Activated CD4-positive, alpha-beta T cell treated with anti-CD3 and anti-CD28 coated beads for 24 hours (primary cell): ENCODE measurements at regions not wholly inside any gene's neighbourhood (a gene's known extent, or its start where the extent isn't known, plus 50 kb on each side); places are given as distances from the start of the nearest gene placed in this dataset.
"Not testable (repeated sequence)": the region's sequence is repeated elsewhere in the genome, so short reads cannot be mapped to it uniquely, and the experiment has no call there.

Source experiments
- DNase-seq, 2 donors: peaks; one replicate each; pipeline ENCODE4 v3.0.0-alpha.2; 2020; ENCODE audit warnings: low read depth in 2 of 2

DNA sequence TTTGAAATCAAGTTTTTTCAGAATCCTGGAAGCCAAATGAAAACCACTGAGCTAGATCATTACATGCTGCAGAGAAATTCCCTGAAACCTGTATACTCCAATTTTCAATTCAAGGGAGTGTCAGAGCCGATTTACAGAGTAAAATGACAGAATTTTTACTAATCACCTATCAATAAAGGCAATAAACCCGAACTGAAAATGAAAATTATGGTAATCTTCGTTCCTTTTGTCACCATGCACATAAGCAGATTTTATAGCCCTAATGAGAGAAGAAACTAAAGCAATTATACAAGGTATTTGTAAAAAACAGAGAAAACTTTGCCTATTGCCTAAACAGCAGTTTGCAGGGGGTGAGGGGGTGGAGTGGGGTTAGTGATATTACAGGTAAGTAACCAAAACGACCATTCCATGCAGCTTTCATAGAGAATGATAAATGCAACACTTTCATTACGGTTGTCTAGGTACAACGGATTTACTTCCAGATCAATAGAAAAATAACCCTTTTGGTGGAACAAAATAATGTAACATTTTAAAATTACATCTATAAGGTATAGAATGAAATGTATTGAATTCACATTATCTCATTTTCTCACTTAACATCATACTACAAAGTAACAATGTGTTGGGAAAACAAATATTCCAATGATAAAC is 115.2 kb upstream of the BEND6 start:
- no peak for DNase-seq

DNA sequence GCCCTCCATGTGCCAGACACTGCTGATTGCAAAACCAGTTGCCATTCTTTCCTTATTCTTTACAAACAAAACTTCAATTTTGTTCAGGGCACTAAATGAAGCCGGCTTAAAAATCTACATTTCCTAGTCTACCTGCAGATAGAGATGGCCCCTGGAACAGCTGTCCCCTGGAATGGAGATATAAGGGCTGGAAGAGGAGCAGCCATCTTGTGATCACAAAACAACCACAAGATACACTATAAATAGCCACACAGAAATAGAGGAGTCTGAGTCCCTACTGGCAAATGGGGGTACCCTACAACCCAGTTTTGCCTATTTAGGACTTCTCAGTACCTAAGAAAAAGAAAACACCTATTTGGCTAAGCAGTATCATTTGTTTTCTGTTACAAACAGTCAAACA is 115.9 kb upstream of the BEND6 start:
- DNase-seq: no peak

DNA sequence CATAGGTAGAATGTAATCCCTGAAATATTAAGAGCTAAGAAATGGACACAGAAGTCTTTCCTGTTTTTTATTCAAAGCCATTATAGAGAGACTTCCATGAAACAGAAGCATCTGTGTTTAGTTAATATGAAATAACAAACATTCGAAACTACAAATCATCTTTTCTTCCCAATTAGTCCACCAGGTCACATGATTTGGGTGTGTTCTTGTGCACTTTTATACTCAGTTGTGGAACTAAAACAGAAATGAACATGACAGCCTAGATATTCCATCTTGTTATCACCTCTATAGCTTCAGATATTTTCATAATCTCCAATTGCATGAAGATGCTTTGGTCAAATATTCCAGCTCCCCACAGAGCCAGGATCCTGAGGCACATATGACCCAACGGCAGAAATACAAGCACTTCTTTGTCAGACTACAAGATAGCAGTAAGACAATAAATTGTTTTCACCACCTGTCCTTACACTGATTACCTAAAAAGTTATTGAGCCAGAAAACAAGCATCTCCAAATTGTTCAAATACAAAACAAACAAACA is 116.8 kb upstream of the BEND6 start:
- no peak for DNase-seq

DNA sequence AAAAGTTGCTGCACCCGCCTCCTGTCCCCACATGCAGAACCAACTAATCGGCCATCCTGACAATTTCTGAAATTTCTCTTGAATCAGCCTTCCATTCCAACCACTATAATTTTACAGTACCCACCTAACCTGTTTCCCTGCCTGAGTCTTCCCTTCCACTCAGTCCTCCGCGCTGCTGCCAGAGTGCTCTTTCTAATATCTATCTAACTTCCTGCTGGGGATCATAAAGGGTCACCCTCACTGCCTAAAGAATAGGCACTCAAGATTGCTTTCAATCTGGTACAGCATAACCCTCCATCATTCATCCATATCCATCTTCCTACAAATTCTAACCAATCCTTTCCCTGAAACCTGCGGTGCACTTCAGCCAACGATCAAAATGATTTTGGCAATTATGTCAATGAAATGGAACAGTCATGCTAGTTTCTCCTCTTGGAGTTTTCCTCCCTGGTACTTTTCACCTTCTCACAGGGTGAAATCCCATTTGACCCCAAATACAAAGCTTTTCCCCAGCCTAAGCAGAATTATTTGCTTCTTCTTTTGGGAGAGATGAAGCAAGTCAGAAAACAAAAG is 117.5 kb upstream of the BEND6 start:
- no peak for DNase-seq

- no peak for DNase-seq
These were observed 119.3 kb upstream of the BEND6 start for GRCh38 chr6:56835612-56836011.

- DNase-seq: no peak
These were observed 121.0 kb upstream of the BEND6 start for GRCh38 chr6:56833873-56834272.

DNA sequence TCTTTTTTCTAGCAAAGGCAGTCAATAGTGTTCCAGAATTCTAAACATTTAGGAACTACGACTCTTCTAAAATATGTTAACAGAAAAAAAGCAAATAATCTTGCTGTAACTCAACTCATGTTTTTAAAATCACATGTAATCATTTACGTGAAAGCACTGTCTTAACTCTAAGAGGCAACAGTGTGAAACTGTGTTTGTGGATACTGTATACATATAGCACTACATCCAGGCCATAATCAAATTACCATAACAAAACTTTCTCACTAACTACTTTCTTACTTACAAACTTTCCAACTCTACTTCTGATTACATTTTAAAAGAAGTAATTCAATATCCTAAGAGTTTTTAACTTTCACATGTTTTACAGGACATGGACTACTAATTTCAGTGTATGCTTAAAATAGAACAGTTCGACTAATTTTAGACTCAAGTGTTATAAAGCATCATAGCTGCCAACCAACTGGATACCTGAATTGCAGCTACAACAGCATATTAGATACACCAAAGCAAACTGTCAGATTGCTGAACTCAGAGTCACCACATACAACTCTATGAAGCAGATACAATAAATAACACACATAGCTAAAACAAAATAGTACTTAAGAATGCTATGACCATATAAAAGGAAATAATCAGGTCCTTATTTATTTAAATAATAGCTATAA is 121.6 kb upstream of the BEND6 start:
- no peak for DNase-seq

GRCh38 chr6:56832225-56832624 is 122.7 kb upstream of the BEND6 start:
- no peak for DNase-seq

- no peak for DNase-seq
These were observed 123.6 kb upstream of the BEND6 start for GRCh38 chr6:56831334-56831733.

- no peak for DNase-seq
These were observed 126.8 kb upstream of the BEND6 start for GRCh38 chr6:56827908-56828649.

GRCh38 chr6:56824431-56824830 is 130.5 kb upstream of the BEND6 start:
- DNase-seq: not testable (repeated sequence)

- no peak for DNase-seq
These were observed 133.9 kb upstream of the BEND6 start for GRCh38 chr6:56821005-56821432.

DNA sequence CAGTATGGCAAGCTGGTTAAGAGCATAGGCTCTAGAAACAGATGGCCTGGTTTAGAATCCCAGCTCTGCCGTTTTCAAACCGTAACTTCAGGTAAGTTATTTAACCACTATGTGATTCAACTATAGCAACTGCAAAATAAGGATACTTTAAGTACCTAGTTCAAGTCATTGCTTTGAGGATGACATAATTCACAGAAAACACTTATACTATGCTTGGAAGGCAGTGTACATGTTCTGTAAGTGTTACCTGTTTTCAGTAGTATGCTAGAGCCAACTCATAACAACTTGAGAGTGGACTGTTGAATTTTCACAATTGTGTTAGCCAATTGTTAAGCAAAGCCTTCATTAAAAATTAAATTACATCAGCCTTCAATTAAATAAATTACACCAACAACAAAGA is 134.8 kb upstream of the BEND6 start:
- no peak for DNase-seq

DNA sequence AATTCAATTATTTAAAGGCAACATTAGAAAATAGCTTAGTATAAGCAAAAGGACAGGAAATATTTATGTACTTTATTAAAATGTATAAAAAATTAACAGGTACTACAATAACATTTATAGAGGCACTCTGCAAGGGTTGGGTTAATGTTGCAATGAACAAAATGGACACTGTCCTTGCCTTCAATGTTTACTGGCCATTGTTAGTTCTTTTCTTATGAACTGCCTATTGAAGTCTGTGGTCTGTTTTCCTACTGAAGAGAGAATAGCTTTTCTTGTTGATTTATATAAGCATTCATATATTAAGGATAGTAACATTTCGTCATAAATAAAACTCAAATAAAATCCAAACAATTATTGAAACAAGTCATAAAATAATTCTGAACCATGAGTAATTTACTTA is 135.3 kb upstream of the BEND6 start:
- no peak for DNase-seq

DNA sequence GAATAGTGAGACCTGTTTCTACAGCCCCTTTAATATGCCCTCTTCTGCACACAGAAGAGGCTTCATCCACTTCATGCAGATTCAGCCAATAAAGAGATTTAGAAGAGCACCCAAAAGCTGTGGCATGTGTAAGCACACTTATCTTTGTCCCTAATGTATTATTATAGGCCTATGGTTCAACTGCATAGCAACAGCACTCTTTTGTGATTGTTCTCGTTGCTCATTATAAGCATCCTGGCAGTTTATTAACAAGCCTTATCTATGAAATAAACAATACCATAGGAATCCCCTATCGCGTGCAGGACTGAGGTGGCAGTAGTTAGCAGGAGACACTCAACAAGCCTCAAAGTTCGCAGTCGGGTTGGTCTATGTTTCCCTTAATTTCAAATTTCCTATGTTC is 138.5 kb upstream of the BEND6 start:
- no peak for DNase-seq

DNA sequence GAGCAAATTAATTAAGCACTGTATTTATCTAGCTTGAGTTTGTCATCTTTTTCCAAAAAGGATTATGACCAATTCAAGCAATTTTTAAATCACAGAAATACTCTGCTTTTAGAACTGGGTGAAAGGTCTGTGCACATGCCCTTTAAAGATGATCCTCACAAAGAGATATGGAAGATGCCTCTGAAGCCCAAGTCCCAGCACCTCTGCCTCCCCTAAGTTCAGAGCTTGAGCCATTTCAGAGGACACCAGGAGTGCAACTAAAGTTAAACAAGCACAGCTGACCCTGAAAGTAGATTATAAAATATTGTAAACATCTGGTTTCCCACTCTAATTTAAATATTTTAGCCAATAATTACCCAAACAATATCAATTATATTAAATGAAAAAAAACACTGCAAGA is 139.5 kb upstream of the BEND6 start:
- no peak for DNase-seq

GRCh38 chr6:56814802-56815201 is 140.1 kb upstream of the BEND6 start:
- no peak for DNase-seq

DNA sequence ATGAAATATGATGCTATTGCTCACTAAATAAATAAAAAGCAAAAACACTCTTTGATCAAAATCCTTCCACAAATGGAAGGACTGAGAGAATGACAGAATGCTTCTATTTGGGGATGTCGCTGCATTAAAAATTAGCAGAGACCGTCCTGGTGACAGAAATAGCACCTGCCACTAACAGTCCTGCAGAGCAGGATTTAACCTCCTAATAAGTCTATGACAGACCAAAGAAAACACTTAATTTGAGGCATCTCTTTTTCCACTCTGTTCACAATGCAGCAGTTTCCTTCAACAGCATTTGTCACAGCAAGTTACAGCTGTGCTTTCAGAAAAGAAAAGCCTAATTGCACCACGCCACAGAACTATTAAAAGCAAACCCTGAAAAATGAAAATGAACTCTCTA is 140.6 kb upstream of the BEND6 start:
- no peak for DNase-seq

DNA sequence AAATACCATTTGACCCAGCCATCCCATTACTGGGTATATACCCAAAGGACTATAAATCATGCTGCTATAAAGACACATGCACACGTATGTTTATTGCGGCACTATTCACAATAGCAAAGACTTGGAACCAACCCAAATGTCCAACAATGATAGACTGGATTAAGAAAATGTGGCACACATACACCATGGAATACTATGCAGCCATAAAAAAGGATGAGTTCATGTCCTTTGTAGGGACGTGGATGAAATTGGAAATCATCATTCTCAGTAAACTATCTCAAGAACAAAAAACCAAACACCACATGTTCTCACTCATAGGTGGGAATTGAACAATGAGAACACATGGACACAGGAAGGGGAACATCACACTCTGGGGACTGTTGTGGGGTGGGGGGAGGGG is 142.1 kb upstream of the BEND6 start:
- not testable (repeated sequence) for DNase-seq

- no peak for DNase-seq
These were observed 146.0 kb upstream of the BEND6 start for GRCh38 chr6:56808871-56809359.

DNA sequence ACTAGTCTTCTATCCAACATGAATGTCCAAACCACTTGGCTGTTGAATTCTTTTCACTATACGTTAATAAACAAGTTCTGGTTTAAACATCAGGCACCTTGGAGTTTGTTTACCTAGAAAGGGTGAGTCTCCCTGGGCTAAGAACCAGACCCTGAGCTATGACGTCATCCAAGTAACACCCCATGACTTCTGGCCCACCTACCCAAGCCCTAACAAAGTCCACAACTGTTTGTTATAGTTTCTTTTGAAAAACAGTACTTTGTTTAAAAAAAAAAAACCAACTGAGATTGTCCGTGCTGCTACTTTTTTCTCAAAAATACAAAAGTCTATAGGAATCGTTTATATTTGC is 146.9 kb upstream of the BEND6 start:
- DNase-seq: no peak

GRCh38 chr6:56807326-56807988 is 147.4 kb upstream of the BEND6 start:
- DNase-seq: no peak
